Endothelial cell of hepatic sinusoid (primary cell): ENCODE measurements at regions not wholly inside any gene's neighbourhood (a gene's known extent, or its start where the extent isn't known, plus 50 kb on each side); places are given as distances from the start of the nearest gene placed in this dataset.

Source experiments
- in situ Hi-C: cut with HindIII; loops from 2 replicates; pipeline ENCODE4 v1.10.0; 2017; ENCODE audit warnings: low sequenced_read_pairs

DNA sequence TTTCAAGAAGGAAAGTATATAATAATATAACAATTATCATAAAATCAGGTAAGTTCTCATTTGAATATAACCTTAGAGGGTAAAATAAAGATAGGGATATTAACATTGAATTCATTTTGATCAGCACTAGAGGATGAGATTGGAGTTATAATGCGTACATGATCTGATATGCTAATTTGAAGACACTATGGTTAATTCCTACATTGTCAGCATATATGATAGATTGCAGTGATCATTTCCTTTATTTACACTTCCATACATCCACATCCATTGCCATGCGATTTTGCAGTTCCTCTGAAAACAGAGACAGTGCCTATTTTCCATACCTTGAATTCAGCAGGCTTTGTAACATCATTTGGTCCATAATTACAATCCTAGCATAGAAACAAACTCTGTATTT, 519.2 kb downstream of the CCDC85A start:
- in situ Hi-C loops, result no loop called here

DNA sequence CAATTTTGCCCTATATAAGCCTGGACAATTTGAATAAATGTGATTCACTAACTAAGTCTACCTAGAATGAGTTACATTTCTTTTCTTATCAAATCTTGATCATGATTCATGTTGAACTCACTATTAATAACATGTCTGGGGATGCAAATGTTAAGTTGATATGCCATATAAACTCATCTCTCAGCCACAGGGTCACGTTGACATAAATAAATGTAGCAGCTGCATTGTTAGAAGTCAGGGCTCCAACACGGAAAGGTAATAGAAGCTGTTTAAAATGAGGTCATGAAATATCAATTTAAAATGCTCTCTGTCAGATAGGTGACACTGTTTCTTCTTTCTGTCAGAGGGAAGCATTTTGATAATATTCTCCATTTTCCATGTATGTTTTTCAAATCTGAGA, 521.9 kb downstream of the CCDC85A start:
- in situ Hi-C loops, result no loop called here

DNA sequence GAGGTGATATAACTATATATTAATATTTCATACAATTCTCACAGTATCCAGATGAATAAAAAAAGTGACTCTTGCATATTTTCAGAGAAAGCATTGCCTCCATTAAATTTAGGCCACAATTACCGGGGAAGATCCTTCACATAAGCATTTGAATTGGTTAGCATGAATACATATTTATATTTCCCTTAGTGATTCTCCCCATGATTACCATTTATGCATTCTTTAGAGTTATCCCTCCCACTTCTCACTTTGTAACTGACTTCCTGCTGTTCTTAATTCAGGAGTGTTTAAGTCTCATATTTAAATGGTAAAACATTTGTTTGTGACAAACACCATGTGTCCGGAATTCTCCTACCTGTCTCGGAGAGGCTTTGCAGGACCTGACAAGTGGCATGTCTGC, 523.4 kb downstream of the CCDC85A start:
- in situ Hi-C loops, result no loop called here

DNA sequence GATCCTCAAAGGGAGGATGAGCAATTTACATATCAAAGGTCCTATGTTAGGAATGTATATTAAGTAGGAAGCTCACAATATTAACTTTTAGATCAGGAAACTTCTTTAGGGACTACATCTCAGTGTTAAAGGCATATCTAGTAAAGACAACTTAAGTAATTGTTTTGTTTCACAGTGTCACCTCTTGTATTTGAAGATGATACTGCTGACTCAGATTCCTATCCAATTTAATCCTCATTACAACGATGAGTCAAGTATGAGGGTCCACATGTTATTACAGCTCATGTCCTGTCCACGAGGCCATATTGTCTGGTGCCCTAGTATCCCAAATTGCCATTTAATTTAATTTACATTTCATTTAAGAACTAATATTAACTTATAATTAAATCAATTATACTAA, 523.9 kb downstream of the CCDC85A start:
- in situ Hi-C loops, result no loop called here

DNA sequence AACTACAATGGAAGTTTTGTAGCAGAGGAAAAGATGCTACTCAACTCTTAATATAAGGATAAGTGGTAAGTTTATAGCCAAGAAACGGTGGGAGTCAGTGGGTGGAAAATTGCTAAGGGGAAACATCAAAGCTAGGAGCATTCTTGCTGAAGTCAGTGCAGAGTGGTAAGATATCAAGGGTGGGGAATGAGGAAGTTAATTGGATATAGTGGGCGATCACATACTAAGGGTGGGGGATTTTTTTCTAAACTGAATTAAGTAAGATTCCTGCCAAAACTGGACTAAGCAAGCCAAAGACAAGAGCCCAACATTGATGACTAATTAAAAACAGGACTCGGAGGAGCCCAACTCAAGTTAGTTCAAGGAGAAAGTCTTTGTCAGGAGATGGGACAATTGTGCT, 525.4 kb downstream of the CCDC85A start:
- in situ Hi-C loops, result no loop called here

DNA sequence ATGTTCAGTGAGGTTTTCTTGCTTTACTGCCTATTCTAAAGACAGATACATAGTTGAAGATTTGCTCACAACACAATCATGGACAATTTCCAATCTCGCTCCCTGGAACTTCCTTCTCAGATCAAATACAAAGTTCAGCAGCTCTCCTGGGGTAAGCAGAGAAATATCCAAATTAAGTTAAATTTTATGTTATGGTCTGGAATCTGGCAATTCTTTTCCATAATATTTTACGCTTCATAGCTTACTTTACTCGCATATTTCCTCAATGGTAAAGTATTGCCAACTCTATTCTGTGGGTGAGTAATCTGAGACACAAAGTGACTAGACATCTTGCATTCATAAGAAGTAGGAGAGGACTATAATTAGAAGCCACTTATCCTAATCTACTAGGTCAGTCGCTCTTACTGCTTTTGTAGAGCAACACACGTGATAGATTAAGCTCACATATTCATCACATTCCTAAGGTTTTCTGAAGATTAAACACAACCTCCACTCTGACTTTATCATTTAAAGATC, 529.4 kb downstream of the CCDC85A start:
- in situ Hi-C loops, result no loop called here

DNA sequence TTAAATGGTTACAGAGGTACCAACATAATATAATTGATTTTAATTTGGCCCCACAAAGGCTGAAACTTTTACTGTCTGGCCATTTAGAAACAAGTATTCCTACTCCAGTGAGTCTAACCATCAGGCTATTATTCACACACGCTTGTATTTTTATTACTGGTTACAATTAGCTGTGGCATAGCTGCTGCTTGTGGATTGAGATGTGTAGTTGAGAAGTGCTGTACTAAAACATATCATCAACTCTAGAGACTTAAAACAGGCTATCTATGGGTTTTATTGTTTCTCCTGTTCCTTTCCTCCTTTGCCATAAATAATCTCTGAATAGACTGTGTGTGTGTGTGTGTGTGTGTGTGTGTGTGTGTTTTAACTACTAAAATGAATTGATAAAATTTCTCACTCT, 530.2 kb downstream of the CCDC85A start:
- in situ Hi-C loops, result no loop called here

DNA sequence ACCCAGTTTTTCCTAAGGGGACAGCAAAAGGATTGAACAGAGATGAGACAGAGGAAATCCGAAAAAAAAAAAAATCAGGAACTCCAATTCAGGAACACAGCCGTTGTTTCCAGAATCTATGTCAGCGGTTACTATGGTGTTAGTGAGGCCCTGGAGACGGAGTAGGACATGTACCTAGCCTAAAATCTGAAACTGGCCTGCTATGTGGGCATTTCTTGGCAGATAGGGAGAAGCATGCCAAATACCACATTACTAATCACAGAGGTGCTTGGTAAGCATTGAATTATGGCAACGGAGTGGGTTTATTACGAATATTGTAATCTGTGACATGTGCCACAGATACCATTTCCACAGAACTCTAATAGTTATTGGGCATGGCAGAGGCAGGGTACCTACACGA, 530.6 kb downstream of the CCDC85A start:
- in situ Hi-C loops, result no loop called here

DNA sequence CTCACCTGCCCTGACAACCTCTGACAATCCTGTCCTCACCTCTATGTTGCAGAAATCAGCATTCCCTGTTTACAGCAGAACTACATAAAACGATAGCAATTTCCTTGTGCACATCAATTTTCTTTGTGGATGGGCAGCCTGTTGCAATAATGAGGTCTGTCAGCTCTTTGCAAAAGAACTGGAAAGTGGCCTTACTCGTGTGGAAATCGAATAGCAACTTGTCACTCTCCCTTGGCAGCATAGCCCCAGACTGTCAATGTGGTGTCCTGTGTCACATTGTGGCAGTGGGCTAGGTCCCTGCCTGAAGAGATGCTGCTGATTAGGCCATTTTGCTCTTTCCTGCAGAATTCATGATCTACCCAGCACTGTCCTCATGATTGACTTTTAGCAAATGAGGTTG, 531.9 kb downstream of the CCDC85A start:
- in situ Hi-C loops, result no loop called here

DNA sequence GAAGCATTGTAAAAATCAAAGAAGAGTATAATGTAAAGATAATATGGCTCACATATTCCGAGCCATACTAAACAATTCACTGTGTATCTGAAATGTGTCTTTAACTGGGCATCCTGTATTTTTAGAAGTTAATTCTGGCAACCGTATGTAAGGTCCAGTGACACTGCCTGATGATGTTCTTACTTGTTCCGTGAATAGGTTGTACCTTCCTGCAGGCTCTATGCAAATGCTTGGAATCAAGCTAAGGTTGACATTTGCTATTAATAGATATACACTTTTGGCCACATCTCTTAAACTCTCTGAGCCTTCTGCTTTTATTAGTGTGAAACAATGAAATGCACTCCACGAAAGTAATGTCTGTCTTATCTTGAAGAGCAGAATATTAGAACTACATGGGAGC, 534.6 kb downstream of the CCDC85A start:
- in situ Hi-C loops, result no loop called here

DNA sequence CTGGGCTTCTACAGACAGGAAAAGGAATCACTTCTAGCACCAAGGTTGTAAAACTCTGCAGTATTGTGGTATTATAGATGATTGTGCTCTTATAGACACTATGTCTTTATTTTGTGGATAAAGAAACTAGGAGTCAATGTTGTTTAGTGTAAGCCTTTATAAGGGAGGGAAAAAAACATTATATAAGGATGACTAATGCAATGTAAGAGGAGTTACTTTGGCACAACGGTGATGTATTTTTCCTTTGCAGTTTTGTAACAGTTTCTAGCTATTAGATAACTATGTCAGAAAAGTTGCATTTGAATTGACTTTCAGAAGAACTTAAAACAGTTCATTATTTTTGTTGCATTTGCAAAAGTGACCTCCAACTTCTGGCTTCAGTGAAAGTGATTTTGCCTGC, 545.4 kb downstream of the CCDC85A start:
- in situ Hi-C loops, result no loop called here

DNA sequence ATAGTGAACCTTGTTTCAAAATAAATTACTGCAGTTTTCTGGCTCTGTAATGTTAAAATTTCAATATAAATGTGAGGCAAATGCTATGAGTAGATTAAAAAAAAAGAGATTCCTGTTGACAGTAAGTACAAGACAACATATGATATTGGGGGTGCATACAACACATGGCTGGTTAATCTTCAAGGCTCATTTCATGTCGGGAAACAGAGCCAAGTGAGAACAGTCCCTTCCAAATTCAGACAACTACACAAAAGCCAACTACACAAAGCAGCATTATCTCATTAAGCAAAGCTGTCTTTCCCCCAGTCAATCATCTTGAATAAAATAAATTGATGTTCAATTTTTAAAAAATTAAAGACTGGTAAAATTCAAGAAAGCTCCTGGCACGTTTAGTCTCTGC, 549.2 kb downstream of the CCDC85A start:
- in situ Hi-C loops, result no loop called here

DNA sequence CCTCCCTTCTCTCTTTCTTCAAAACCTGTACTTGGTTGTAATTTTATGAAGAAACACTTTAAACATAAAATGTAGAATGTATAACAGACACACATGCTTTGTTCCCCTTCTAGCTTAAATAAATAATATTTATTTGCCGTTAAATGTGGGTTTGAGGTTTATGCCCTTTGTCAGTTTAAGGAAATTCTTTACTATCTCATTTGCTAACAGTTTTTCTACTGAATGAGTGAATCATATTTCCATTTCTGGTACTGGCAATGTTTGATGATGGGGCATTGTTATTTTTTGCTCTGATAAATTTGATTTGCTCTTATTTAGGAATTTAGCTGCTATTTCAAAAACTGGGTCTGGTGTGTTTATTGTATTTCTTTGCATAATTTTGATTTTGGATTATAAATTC, 555.6 kb downstream of the CCDC85A start:
- in situ Hi-C loops, result no loop called here

DNA sequence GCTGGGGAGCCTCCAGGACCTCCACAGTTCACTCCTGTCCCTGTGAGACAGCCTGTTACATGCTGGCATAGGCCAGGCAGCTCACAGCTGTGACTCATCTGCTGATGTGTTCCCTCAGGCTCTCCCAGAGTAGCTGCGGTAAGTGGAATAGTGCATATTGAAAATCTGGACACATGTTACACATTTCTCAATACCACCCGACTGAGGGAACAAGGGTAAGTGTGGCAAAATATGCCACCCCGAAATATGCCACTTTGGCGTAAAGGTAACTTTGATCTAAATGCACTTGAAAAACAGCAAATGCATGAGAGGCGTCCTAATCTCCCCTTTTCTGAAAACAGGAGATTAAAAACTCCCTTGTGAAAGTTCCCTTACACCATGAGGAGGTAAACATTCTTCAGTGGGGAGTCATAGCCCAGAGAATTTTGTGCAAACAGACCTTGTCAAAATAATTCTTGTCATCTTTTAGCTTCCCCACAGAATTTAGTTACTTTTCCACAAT, 557.9 kb downstream of the CCDC85A start:
- in situ Hi-C loops, result no loop called here

DNA sequence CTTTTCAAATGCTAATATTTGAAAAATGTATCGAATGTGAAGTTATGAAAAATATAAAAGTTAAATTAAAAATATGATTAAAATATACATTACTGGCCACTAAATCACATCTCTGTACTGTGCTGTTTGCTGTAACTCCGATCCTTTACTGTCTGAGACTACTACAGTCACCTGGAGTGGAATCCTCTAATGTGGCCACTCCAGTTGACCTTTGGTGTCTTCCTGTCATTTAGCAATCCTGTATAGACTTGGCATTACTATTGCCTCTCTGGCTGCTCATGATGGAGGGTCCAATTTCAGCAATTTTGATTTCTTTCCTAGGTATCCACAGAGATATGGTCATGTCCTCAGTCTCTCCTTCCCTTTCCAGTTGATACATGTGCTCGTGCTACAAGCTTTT, 560.0 kb downstream of the CCDC85A start:
- in situ Hi-C loops, result no loop called here

DNA sequence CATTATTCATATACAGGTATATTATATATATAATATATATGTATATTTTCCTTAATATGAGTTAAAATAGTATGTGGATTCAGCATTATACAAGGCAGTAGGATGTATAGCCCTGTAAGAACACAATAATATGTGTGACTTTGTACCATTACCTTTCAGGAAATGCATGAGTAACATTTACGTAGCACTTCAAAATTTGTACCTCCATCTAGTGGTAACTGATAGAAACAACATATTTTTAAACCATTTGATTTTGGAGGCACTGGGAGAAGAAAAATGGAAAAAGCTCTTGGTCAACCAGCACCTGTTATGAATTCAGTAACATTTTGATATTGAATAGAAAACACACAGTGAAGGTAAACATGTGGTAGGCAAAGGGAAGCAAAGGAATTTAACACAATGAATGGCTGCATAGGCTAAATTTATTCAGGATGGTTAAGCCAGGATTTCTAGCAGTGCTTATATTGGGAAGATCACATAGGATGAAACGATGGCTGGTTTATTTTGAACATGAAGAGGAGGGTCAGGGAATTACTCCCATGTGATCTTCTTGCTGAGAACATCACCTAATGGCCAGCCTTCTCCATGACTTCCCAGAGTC, 565.5 kb downstream of the CCDC85A start:
- in situ Hi-C loops, result no loop called here

DNA sequence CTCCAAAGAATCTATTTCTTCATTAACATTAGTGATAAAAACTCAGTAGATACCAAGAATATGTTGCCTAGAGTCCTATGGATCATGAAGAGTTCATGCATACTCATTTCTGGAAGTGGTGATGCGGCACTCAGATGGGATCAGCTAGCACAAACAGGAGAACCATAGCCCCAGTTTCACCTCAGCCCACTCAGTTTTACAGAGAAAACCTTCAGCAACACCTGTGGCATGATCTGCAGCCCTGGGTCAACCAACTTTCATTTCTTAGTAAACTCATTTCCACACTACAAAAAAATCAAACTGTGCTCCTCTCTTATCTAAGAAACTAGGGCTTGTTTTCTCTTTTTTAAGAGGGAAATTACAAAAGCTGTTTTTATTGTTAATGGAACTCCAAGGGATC, 569.4 kb downstream of the CCDC85A start:
- in situ Hi-C loops, result loop anchor here (5.0 kb wide), 1 partner anchor 86 kb away; no protein-coding TSS in a partner anchor

DNA sequence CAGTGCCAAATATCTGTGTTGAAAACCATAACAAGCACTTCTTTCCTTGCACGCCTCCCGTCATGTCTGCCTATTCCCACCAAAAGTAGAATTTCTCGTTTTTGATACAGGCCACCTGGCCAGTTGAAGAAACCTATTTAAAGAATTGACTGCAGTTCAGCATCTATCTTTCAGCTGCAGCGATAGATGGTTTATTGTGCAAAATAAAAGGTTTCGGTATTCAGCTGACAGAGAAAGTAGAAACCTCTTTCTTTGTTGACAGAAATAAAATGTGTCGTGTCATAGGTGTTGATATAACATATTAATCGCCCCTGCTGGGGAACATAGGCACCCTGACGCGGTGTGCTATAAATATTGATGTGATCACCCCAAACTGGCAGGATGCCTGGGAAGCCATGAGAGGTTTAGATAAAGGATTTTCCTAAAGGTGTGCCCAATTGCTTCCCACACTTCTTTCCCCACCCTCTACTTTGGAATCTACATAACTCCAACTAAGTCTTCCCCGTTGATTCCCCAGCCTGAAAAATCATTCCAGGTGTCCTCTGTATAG, 570.4 kb downstream of the CCDC85A start:
- in situ Hi-C loops, result loop anchor here (5.0 kb wide), 1 partner anchor 87 kb away; no protein-coding TSS in a partner anchor

DNA sequence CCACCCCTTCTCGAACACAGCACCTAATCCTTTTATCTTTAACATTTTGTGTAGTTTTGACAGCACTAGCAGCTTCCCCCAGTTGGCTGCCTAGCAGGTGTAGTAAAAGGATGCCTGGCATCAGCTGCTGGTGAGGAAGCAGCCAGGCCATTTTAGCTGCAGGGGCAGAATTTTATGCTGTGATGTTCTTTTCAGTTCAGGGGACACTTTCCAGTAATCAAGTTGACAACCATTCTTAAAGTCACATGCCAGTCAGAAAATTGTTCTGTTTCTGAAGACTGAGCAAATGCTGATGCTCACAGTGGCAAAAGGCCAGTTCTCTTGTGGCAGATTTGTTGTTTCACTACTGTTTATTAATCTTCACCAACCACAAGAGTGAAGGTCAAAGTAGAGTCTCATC, 570.8 kb downstream of the CCDC85A start:
- in situ Hi-C loops, result loop anchor here (5.0 kb wide), 1 partner anchor 87 kb away; no protein-coding TSS in a partner anchor

DNA sequence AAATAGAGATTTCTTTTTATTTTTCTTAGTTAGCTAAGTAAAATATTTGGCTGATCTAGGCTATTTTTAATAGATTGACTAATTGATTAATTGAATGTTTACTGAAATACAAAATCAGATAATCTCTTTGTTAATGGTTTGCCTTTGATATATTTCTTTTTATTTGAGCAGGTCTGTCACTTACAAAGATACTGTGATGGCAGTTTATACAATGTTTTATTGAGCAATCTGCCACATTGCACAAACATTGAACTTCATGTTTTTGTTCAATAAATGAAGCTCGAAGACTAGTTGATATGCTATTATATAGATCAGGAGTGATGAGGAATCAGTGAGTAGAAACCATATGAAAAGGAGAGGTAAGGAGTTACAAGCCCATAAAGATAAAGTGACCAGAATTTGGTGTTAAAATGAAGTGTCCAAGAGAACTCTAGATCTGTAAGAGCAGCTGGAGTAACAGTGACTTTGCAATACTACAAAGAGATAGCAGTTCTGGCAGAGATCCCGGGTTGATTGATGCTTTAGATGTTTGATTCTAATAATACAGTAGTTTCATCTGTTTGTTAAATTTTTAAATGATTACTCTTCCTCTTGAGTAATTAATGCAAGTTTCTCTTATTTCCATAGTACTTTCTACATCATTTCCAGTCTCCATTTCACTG, 574.2 kb downstream of the CCDC85A start:
- in situ Hi-C loops, result no loop called here

DNA sequence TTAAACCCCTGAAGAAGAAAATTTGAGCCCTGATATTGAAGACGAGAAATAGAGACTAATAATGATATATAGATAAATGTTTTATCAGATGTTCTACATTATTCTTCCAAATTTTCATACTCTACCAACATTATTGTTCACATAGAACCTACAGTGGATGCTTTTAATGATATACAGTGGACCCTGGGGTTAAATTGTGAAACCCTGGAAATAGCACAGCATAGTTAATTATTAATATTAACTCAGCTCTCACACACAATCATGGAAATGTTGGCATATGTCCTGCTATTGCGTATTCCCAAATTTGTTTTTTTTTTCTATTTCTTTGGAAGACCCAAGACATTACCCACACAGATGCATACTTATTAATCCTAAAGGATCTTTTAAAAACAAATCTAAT, 579.9 kb downstream of the CCDC85A start:
- in situ Hi-C loops, result no loop called here

DNA sequence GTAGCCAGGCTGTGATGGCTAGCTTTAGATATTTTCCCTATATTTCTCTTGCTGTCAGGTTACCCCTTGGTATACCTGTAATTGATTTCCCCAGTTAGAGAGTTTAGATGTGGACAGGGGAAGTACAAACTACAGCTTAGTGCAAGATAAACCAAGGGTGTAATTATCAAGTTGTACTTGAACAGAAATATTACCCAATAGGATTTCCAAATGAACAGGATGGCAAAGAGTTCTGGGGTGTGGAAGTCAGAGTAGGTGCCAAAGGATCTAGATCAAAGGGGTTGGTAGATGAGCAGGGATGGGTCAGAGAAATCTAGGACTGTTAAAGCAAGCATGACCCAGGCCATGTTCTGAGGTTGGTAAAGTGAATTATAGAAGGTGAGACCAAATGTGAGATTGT, 585.2 kb downstream of the CCDC85A start:
- in situ Hi-C loops, result no loop called here
